ENCODE measurements at regions not wholly inside any gene's neighbourhood (a gene's known extent, or its start where the extent isn't known, plus 50 kb on each side); places are given as distances from the start of the nearest gene placed in this dataset.

DNA sequence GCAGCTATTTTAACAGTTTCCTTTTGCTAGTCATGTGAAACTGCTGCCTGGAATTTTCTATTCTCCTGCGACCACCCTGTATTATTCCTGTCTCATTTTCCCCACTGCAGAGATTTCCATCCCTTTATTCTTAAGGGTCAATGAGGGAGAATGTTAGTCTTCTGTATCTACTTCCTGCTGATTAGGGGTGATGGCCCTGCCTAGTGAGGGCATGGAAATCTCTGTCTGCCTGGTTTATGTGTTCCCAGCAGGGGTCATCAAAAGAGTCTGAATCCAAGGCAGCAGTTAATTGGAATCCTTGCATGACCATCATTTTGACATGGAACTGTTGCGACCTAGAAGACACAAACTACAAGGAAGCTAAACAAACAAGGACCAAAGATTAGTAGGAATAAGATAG lies 325.2 kb downstream of the PLPP3 start:
- no peak for TF ChIP-seq CTCF (IDR thresholded peaks at IDR 0.05)
- no peak for TF ChIP-seq EP300 (IDR thresholded peaks at IDR 0.05; ENCODE audit: low read depth)
